ENCODE measurements at regions not wholly inside any gene's neighbourhood (a gene's known extent, or its start where the extent isn't known, plus 50 kb on each side); places are given as distances from the start of the nearest gene placed in this dataset.
"Not testable (repeated sequence)": the region's sequence is repeated elsewhere in the genome, so short reads cannot be mapped to it uniquely, and the experiment has no call there.

- not testable (repeated sequence) for DNase-seq (ENCODE audit: low read depth in 2 of 2)
Measured at GRCh38 chr12:73009138-73009834, 737.1 kb downstream of the TRHDE start.

- DNase-seq (ENCODE audit: low read depth in 2 of 2), result no peak
Measured at GRCh38 chr12:73017981-73018380, 745.8 kb downstream of the TRHDE start.

- no peak for DNase-seq (ENCODE audit: low read depth in 2 of 2)
Measured at GRCh38 chr12:73053893-73054292, 781.7 kb downstream of the TRHDE start.

GRCh38 chr12:73057428-73057827, 785.3 kb downstream of the TRHDE start:
- DNase-seq (ENCODE audit: low read depth in 2 of 2), result no peak

GRCh38 chr12:73065913-73066312, 793.7 kb downstream of the TRHDE start:
- DNase-seq (ENCODE audit: low read depth in 2 of 2), result no peak

DNA sequence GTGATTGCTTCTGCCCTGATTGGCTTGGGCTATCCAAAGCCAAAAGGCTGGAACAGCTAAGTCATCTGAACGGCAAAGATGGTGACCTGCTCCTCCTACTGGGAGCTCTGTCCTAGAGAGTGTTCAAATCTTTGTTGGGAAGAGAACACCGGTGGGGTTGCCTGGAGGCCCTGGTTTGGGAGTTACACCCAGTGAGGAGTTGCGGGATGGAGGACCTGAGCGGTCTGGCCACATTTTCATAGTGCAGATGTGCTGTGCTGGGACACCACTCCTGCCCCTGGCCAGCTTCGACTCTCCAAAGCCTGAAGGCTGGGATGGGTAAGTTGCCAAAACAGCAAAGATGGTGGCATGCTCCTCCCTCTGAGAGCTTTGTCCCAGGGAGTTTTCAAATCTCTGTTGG, 795.4 kb downstream of the TRHDE start:
- no peak for DNase-seq (ENCODE audit: low read depth in 2 of 2)

- DNase-seq (ENCODE audit: low read depth in 2 of 2), result no peak
Measured at GRCh38 chr12:73072214-73072613, 800.0 kb downstream of the TRHDE start.

DNA sequence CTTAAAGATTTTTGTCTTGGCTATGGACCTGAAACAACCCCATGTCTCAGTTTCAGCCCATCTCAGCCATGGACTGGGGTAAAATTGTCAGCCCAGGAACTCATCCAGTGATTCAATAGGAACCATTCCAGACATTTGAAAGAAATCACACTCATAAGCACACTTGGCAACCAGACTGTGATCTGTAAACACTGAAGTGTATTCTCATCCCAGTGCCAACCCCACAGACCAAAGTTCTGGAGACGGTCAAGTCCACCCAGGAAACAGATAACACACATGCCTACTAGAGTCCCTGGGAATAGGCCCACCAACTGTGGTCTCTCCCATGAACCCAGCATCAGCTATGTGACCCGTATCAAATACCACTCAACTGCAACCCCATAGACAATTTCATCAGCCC, 804.6 kb downstream of the TRHDE start:
- no peak for DNase-seq (ENCODE audit: low read depth in 2 of 2)

DNA sequence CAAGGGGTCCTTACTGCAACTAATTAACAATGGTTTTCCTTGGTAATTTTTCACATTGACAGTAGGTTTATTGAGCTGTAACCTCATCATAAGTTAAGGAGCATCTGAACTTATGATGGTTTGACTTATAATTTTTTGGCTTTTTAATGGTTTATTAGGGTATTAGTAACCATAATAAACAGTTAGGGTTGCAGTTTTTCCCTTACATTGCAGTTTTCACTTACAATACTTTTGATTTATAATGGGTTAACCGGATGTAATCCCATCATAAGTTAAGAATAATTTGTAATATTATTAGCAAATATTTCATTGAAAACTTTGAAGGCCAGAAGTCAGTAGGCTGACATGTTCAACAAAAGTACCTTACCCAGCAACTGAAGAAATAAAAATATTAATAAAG, 811.6 kb downstream of the TRHDE start:
- no peak for DNase-seq (ENCODE audit: low read depth in 2 of 2)

- DNase-seq (ENCODE audit: low read depth in 2 of 2), result no peak
Measured at GRCh38 chr12:73106296-73106695, 834.1 kb downstream of the TRHDE start.

DNA sequence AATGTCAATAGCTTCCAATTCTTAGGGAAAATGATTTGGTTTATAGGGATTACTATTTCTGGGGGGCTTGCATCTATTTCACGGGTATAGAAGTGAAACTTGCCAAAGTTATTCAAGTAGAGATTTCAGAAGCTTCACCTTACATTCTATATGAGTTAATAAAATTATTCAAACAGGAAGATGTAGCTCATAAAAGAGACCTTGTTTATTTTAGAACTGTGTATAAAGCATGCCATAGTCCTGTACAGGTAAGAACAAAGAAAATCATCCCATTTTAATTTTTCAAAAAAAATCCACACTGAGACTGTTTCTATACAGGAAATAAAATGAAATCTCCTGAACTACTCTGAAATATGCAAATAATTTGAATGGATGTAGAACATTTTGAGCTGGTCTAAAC, 834.7 kb downstream of the TRHDE start:
- no peak for DNase-seq (ENCODE audit: low read depth in 2 of 2)

DNA sequence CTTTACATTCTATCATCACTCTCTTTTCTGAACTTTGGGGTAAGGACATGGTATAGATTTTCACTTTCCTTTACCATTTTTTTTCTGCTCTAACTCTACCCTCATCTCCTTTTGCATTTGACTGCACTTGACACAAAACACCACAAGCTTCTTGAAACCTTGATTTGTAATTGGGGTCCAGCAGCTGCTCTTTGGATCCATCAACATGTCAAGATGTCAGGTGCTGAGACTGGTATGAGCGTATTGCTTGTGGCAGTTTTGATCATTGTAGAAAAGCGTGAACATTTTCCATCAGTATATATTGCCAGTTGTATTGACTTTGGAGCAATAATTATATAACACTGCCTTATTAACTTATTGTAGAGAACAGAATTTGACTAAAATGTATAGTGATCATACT, 838.6 kb downstream of the TRHDE start:
- DNase-seq (ENCODE audit: low read depth in 2 of 2), result no peak

DNA sequence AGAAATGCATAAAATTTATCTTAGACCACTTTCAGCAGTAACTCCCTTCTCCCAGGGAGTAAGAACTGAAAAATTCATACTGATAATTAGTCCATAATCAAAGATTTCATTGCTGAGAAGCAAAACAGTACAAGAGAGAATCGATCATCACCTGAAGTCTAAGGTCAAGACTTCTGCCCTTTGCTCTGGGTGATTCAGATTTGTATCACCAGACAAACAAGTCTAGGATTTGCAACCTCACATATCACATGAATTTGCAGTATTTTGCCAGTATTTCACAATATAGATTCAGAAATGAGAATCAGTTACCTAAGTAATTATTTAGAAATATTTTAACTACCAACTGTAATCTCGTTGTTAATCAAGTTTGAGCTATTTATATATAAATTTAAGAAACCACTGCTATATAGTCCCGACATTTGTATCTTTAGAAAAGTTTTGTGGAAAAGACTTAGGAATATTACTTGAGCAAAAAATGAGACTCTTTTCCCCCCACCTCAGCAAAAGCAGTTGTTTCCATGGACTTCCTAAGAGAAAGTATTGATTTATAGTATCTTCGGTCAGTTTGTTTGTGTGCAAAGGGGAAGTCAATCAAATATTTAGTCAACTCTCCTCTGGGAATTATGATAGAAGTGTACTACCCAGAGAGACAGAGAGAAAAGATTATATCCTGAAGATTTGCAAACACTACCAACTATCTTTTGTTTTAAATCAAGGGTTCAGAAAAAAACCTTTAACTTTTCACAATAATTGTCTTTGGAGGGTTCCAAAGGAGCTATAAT, 840.1 kb downstream of the TRHDE start:
- DNase-seq (ENCODE audit: low read depth in 2 of 2), result no peak

DNA sequence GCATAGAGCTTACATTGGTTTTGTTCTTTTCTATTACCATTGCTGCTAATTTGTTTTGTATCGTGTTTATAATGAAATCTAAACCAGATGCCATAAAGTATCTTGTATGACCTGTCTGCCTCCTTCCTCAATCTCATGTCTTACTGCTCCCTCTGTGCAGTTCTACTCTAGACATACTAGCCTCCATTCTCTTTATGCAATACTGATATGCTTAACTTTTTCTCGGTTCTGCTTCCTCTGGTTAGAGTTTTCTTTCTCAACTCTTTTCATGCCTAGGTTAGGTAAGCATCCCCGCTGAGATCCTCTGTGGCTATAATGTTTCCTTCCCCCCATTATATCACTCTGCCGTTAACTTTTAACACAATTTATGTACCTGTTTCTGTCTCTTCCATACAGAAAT, 852.3 kb downstream of the TRHDE start:
- no peak for DNase-seq (ENCODE audit: low read depth in 2 of 2)

DNA sequence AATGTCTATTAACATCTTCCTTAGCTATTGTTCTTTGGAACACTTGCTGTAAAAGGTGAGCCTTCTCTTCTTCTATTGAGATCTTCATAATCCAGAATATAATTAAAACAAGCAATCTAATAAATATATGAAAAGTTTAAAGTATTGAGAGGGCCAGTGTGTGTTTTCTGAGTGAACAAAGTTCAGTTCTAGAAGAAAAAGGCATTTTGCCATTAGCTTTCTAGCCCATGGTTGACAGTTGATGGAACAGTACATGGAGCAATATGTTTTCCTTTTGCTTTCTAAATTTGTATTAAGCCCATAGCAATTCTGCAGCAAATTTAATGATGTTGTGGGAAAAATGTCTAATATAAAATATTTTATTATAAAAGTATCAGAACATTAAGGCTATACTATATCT, 853.0 kb downstream of the TRHDE start:
- no peak for DNase-seq (ENCODE audit: low read depth in 2 of 2)

DNA sequence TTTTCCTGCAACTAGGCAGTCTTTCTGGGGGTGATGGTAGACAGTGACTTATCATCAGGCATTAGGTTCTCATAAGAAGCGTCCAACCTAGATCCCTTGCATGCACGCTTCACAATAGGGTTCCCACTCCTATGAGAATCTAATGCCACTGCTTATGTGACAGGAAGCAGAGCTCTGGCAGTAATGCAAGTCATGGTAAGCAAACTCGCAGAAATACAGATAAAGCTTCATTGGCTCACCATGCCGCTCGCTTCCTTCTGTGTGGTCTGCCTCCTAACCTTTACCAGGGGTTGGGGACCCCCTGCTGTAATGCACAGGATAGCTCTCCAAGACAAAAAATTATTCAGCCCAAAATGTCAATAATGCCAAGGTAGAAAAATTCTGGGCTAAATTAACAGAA, 864.2 kb downstream of the TRHDE start:
- no peak for DNase-seq (ENCODE audit: low read depth in 2 of 2)

- not testable (repeated sequence) for DNase-seq (ENCODE audit: low read depth in 2 of 2)
Measured at GRCh38 chr12:73139642-73140041, 867.5 kb downstream of the TRHDE start.

DNA sequence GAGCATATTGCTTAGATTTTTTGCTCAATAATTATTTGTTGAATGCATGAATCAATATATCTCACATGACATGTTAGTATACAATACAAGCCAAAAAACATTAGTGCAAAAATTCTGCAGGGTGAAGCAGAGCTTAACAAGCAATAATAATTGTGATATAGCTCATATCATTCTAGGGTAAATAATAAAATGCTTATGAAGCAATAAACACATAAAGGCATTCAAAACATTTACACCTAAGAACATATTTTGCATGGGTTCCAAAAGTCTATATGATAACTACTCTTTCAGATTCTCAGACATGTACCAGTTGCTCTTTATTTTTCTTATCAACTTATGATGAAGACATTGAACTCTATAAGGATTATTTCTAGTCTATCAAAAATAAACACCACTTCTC, 886.2 kb downstream of the TRHDE start:
- no peak for DNase-seq (ENCODE audit: low read depth in 2 of 2)

- DNase-seq (ENCODE audit: low read depth in 2 of 2), result no peak
Measured at GRCh38 chr12:73159954-73160353, 887.8 kb downstream of the TRHDE start.

DNA sequence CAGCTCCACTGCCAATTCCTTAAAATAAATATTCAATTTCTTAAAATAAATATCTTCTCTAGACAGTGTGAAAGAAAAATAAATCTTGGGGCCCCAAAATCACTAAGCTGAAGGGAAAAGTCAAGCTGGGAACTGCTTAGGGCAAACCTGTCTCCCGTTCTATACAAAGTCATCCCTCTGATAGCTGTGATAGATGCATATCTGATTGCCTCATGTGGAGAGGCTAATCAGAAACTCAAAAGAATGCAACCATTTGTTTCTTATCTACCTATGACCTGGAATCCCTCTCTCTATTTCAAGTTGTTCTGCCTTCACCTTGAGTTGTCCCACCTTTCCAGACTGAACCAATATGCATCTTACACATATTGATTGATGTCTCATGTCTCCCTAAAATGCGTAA, 889.8 kb downstream of the TRHDE start:
- no peak for DNase-seq (ENCODE audit: low read depth in 2 of 2)

- no peak for DNase-seq (ENCODE audit: low read depth in 2 of 2)
Measured at GRCh38 chr12:73180734-73181133, 908.6 kb downstream of the TRHDE start.

- DNase-seq (ENCODE audit: low read depth in 2 of 2), result no peak
Measured at GRCh38 chr12:73181244-73181643, 909.1 kb downstream of the TRHDE start.

- DNase-seq (ENCODE audit: low read depth in 2 of 2), result no peak
Measured at GRCh38 chr12:73185403-73185802, 913.2 kb downstream of the TRHDE start.

- no peak for DNase-seq (ENCODE audit: low read depth in 2 of 2)
Measured at GRCh38 chr12:73186272-73186671, 914.1 kb downstream of the TRHDE start.

Measured in stimulated activated CD8-positive, alpha-beta memory T cell treated with anti-CD3 and anti-CD28 coated beads, Interleukin-15, amount 100 ng/mL, for 48 hours (primary cell).